Mesendoderm (in vitro differentiated cells): ENCODE measurements at regions not wholly inside any gene's neighbourhood (a gene's known extent, or its start where the extent isn't known, plus 50 kb on each side); places are given as distances from the start of the nearest gene placed in this dataset.
A peak's percentile ranks its signal among the peaks of the same experiment; 100 is the strongest.

Source experiments
- DNase-seq: peaks from one replicate; pipeline ENCODE4 v3.0.0; 2013
- H2AK5ac ChIP-seq: 2 replicates; pipeline ENCODE4 v1.6.1; 2013; ENCODE audit warnings: low read length, inconsistent platforms
- H2BK120ac ChIP-seq: 2 replicates; pipeline ENCODE4 v1.6.1; 2013; ENCODE audit warnings: low read depth, mild to moderate bottlenecking, low read length, moderate library complexity, mixed read lengths
- H2BK15ac ChIP-seq: replicated peaks from 2 replicates; pipeline ENCODE4 v1.6.1; 2013; ENCODE audit warnings: low read depth, mild to moderate bottlenecking, moderate library complexity
- H2BK5ac ChIP-seq: 2 replicates; pipeline ENCODE4 v1.6.1; 2013; ENCODE audit warnings: low read length, inconsistent platforms
- H3K18ac ChIP-seq: 2 replicates; pipeline ENCODE4 v1.6.1; 2013; ENCODE audit warnings: mild to moderate bottlenecking, low read length, mixed read lengths
- H3K23ac ChIP-seq: one replicate; pipeline ENCODE4 v1.6.1; 2013; ENCODE audit warnings: low read length
- H3K27ac ChIP-seq: 2 replicates; pipeline ENCODE4 v1.5.1; 2013; ENCODE audit warnings: low read depth, mild to moderate bottlenecking, inconsistent platforms, low read length, moderate library complexity
- H3K27me3 ChIP-seq: 2 replicates; pipeline ENCODE4 v1.6.1; 2013; ENCODE audit warnings: low read length, control low read depth, mild to moderate bottlenecking, inconsistent platforms; ENCODE audit not compliant: insufficient read depth, poor library complexity
- H3K36me3 ChIP-seq: 2 replicates; pipeline ENCODE4 v1.6.1; 2013; ENCODE audit warnings: low read length, inconsistent platforms; ENCODE audit not compliant: control insufficient read depth, insufficient read depth
- H3K4ac ChIP-seq: one replicate; pipeline ENCODE4 v1.6.1; 2013; ENCODE audit warnings: low read depth, mild to moderate bottlenecking, low read length, moderate library complexity
- H3K4me1 ChIP-seq: 2 replicates; pipeline ENCODE4 v1.6.1; 2013; ENCODE audit warnings: low read depth, low read length, inconsistent platforms; ENCODE audit not compliant: control insufficient read depth
- H3K4me2 ChIP-seq: 2 replicates; pipeline ENCODE4 v1.6.1; 2013; ENCODE audit warnings: low read length
- H3K4me3 ChIP-seq: 2 replicates; pipeline ENCODE4 v1.5.1; 2013; ENCODE audit warnings: mild to moderate bottlenecking, low read length
- H3K56ac ChIP-seq: one replicate; pipeline ENCODE4 v1.6.1; 2013; ENCODE audit warnings: low read length
- H3K79me1 ChIP-seq: 2 replicates; pipeline ENCODE4 v1.6.1; 2013; ENCODE audit warnings: low read length, inconsistent platforms
- H3K79me2 ChIP-seq: 2 replicates; pipeline ENCODE4 v1.6.1; 2013; ENCODE audit warnings: mild to moderate bottlenecking, low read length; ENCODE audit not compliant: control insufficient read depth, insufficient read depth
- H3K9ac ChIP-seq: 2 replicates; pipeline ENCODE4 v1.6.1; 2013; ENCODE audit warnings: low read length, inconsistent platforms
- H4K5ac ChIP-seq: one replicate; pipeline ENCODE4 v1.6.1; 2013; ENCODE audit warnings: low read length
- H4K8ac ChIP-seq: one replicate; pipeline ENCODE4 v1.6.1; 2013; ENCODE audit warnings: low read depth, mild to moderate bottlenecking, control low read depth, low read length, moderate library complexity
- WGBS: extraction: QIAGEN DNeasy Blood & Tissue Kit; methylation state at CpG from one replicate; pipeline ENCODE4 v1.1.7; 2013; ENCODE audit warnings: low lambda C conversion rate, missing lambda C conversion rate; ENCODE audit not compliant: insufficient coverage; ENCODE audit errors: extremely low coverage; 5-methylcytosine and 5-hydroxymethylcytosine counted together

DNA sequence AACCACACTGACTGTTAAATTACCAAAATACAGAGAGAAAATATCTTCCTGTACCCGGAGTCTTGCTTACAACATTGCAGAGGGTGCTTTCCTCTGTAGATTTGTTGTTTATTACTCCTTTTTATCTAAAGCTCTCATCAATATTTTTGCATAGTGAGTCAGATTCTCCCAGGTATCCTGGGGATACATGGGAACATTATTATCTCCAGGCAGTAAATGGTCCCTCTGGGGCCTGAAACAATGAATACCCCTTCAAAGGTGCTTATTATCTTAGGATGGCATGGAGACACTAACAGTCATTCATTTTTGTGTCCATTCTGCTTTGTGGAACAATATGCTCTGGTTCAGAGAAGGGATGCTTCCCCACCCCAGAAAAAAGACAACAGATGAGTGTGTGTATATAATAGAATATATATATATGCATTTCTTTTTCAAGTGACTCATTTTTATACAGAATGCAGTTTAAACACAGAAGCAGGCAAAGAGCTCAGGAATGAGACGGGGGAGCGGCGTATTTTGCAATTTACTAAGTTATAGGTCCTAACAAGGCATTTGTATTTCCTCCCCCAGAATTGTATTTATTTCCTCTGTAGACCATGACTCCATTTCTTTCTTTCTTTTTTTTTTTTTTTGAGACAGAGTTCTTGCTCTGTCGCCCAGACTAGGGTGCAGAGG is 424.8 kb upstream of the ZEB2 start:
- peak; percentile 31 for DNase-seq
- H2AK5ac ChIP-seq, result no peak overlapping the region
- no peak overlapping the region for H3K4me2 ChIP-seq
- no peak overlapping the region for H2BK15ac ChIP-seq
- no peak overlapping the region for H3K23ac ChIP-seq
- no peak overlapping the region for H3K27ac ChIP-seq
- no peaks in the 10 kb centered on the region for H3K36me3 ChIP-seq
- no peak overlapping the region for H4K5ac ChIP-seq
- no peak overlapping the region for H2BK120ac ChIP-seq
- no peak overlapping the region for H3K56ac ChIP-seq
- H3K4me1 ChIP-seq, result no peaks in the 10 kb centered on the region
- no peak overlapping the region for H2BK5ac ChIP-seq
- WGBS, result no CpG with 5 or more reads among the region's 5 CpGs
- no peak overlapping the region for H3K9ac ChIP-seq
- H3K18ac ChIP-seq, result no peak overlapping the region
- no peak overlapping the region for H4K8ac ChIP-seq
- no peaks in the 10 kb centered on the region for H3K27me3 ChIP-seq
- H3K4ac ChIP-seq, result no peak overlapping the region
- no peaks in the 10 kb centered on the region for H3K79me1 ChIP-seq
- H3K4me3 ChIP-seq, result no peak overlapping the region
- H3K79me2 ChIP-seq, result no peaks in the 10 kb centered on the region

DNA sequence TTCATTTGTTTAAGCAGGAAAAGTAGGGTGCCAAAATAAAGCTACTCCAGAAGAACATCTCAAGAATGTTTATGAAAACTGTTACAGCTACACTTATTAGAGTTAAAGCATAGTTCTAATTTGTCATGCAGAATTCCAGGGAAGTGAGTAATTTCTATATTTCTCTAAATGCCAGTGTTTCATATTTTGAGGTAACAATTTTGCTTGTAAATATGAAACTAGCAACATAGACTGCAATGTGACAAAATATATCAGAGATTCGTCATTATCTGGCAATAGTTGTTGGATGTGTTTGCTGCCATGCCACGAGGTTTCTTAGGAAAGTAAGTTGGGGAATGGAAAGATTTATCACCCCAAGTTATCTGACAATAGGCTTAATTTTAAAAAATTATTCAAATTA is 424.1 kb upstream of the ZEB2 start:
- Histone ChIP-seq H3K79me1 (no peaks in the 10 kb centered on the region), H3K79me2 (no peaks in the 10 kb centered on the region), H3K4me1 (no peaks in the 10 kb centered on the region), H2BK120ac (no peak overlapping the region), H3K18ac (no peak overlapping the region), H3K9ac (no peak overlapping the region), H3K4me3 (no peak overlapping the region), H3K23ac (no peak overlapping the region), H3K4me2 (no peak overlapping the region), H3K56ac (no peak overlapping the region), H4K5ac (no peak overlapping the region), H3K4ac (no peak overlapping the region), H4K8ac (no peak overlapping the region), H2AK5ac (no peak overlapping the region), H2BK5ac (no peak overlapping the region), H3K27ac (no peak overlapping the region), H3K27me3 (no peaks in the 10 kb centered on the region), H3K36me3 (no peaks in the 10 kb centered on the region), H2BK15ac (no peak overlapping the region)
- no peak for DNase-seq
- WGBS, result no CpG with 5 or more reads among the region's 2 CpGs

DNA sequence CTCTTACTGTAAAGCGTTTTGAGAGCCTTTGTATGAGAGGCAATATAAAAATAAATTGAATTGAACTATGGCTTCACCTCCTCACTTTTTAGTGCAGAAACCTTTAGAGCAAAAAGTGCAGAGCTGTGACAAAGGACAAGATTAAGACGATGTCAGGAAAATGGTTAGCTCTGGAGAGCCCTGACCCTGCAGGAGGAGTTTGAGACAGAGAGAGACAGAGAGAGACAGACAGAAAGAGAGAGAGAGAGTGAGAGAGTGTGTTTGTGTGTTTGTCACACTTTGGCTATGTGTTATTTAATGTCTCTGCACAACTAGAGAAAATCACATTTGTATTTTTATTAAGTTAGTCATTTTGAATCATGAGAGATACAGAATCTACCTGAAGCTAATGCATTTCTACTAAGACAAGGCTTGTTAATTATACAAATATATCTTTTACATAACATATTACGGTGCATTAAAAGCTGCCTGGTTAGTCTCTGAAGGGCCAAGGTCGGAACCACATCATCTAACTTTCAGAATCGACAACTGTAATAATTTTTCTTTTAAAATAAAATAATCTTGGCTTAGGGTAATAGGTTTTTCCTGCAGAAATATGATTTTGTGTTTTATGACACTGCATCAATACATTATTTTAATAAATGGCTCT is 423.5 kb upstream of the ZEB2 start:
- no CpG with 5 or more reads among the region's 5 CpGs for WGBS
- Histone ChIP-seq H3K4me3 (no peak overlapping the region), H4K5ac (no peak overlapping the region), H3K36me3 (no peaks in the 10 kb centered on the region), H3K79me1 (no peaks in the 10 kb centered on the region), H2BK120ac (no peak overlapping the region), H3K9ac (no peak overlapping the region), H3K4ac (no peak overlapping the region), H3K56ac (no peak overlapping the region), H3K79me2 (no peaks in the 10 kb centered on the region), H3K4me2 (no peak overlapping the region), H2BK15ac (no peak overlapping the region), H2BK5ac (no peak overlapping the region), H3K23ac (no peak overlapping the region), H3K18ac (no peak overlapping the region), H2AK5ac (no peak overlapping the region), H3K27me3 (no peaks in the 10 kb centered on the region), H3K27ac (no peak overlapping the region), H4K8ac (no peak overlapping the region), H3K4me1 (no peaks in the 10 kb centered on the region)
- DNase-seq, result no peak

DNA sequence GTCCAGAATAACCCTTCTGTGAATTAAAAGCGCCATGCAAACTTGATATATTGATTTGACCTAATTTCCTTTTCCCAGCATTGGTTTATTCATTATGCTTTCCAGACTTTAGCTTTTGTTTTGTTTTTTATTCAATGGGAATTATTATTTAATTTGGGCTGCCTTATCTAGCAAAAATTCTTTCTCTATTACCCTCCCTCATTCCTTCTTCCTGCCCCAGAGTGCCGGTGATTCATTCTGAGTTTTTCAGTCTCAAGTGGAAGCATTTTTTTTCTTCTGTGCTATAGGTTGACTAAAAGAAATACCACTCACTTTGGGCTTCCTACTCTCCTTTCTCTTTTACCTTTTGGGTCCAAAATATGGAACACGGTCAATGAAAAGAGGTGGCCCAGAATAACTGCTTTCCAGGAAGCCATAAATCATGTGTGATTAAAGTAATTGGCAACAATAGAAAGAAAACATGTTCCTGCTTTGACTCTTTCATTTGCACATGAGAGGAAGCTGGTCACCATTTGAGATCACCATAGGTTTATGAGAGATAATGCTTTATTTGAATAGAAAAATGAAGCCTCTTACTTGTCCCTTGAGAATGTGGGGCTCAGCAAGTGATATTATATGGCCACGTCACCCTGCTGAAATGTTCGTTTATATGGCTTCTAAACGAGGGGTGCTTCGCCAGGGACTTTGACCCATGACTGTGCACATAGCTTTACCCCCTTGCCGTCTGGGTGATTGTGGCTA is 422.8 kb upstream of the ZEB2 start:
- Histone ChIP-seq H3K4me1 (no peaks in the 10 kb centered on the region), H3K56ac (no peak overlapping the region), H3K9ac (no peak overlapping the region), H3K79me2 (no peaks in the 10 kb centered on the region), H3K4me2 (no peak overlapping the region), H3K36me3 (no peaks in the 10 kb centered on the region), H3K4ac (no peak overlapping the region), H3K79me1 (no peaks in the 10 kb centered on the region), H3K27me3 (no peaks in the 10 kb centered on the region), H3K18ac (no peak overlapping the region), H2BK5ac (no peak overlapping the region), H2BK120ac (no peak overlapping the region), H3K23ac (no peak overlapping the region), H4K5ac (no peak overlapping the region), H2BK15ac (no peak overlapping the region), H2AK5ac (no peak overlapping the region), H3K4me3 (no peak overlapping the region), H4K8ac (no peak overlapping the region), H3K27ac (no peak overlapping the region)
- DNase-seq, result no peak
- no CpG with 5 or more reads among the region's 8 CpGs for WGBS

DNA sequence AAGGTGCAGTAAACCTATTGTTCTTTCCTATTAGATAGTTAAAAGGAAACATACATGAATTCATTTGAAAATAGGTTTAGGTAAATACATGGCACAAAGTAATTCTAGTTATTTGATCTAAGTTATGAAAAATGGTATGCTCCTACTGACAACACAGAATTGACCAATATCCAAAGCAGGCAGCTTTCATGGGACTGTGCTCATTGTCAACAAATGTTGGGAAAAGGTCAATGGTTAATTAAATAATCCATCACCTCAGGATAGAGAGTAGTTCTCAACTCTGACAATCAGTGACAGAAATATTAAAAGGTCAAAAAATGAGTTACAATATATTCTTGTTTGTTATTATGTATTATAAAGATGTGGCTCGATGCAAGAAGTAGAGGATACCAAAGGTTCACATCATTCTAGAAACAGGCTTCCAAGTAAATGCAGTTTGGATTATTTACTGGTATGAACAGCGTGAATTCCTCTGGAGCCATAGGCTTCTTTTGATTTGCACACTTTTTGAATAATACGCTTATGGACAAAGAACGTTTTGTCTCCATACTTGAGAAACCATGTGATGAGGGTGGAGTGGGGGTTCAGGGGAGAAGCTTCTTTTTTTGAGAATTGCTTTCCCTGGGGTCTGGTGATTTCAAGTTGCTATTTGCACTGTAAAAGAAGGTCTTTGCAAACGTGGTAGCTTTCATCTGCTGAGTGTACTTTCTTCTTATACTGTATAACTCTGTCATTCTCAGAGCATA is 422.0 kb upstream of the ZEB2 start:
- Histone ChIP-seq H3K4me3 (no peak overlapping the region), H3K27ac (no peak overlapping the region), H4K5ac (no peak overlapping the region), H3K4me1 (no peaks in the 10 kb centered on the region), H3K27me3 (no peaks in the 10 kb centered on the region), H2AK5ac (no peak overlapping the region), H3K9ac (no peak overlapping the region), H3K4me2 (no peak overlapping the region), H3K4ac (no peak overlapping the region), H3K56ac (no peak overlapping the region), H3K36me3 (no peaks in the 10 kb centered on the region), H4K8ac (no peak overlapping the region), H3K23ac (no peak overlapping the region), H2BK120ac (no peak overlapping the region), H2BK5ac (no peak overlapping the region), H2BK15ac (no peak overlapping the region), H3K79me1 (no peaks in the 10 kb centered on the region), H3K79me2 (no peaks in the 10 kb centered on the region), H3K18ac (no peak overlapping the region)
- no CpG with 5 or more reads among the region's 5 CpGs for WGBS
- no peak for DNase-seq
